ENCODE measurements at regions not wholly inside any gene's neighbourhood (a gene's known extent, or its start where the extent isn't known, plus 50 kb on each side); places are given as distances from the start of the nearest gene placed in this dataset.
"Not testable (repeated sequence)": the region's sequence is repeated elsewhere in the genome, so short reads cannot be mapped to it uniquely, and the experiment has no call there.

GRCh38 chr14:65981192-65981843 is 504.9 kb upstream of the CCDC196 start:
- no peaks in the 10 kb centered on the region for H3K9me3 ChIP-seq (ENCODE audit: control insufficient read depth in 2 of 3, low read length in 3 of 3)
- Mint-ChIP-seq H3K27ac (no peak overlapping the region), H3K27me3 (peaks cover 0 to 15% (median 0%) of the 10 kb centered on the region in 5 donors), H3K36me3 (peaks cover 5 to 8% (median 7%) of the 10 kb centered on the region in 5 donors), H3K4me3 (no peak overlapping the region), H3K4me1 (peaks cover 0 to 4% (median 3%) of the 10 kb centered on the region in 7 donors), H3K9me3 (peaks cover 0 to 26% (median 9%) of the 10 kb centered on the region in 11 donors)
- no peak for ATAC-seq
- no peak overlapping the region for H3K4me3 ChIP-seq (ENCODE audit: low read length)
- ChIA-PET CTCF (interaction anchor here (1.3 kb wide), 1 partner anchor 21 kb away, joined by 3 read pairs; no protein-coding TSS in a partner anchor), POLR2A (interaction anchor here (0.6 kb wide), 1 partner anchor 20 kb away, joined by 4 read pairs; no protein-coding TSS in a partner anchor)
- no peak overlapping the region for H3K27ac ChIP-seq (ENCODE audit: low read depth, low read length)
- no peaks in the 10 kb centered on the region for H3K36me3 ChIP-seq (ENCODE audit: control insufficient read depth in 2 of 3, insufficient read depth in 3 of 3, low read length in 3 of 3)
- no peaks in the 10 kb centered on the region for H3K4me1 ChIP-seq (ENCODE audit: control insufficient read depth in 2 of 2, insufficient read depth in 2 of 2, low read length in 2 of 2)
- intact Hi-C loops (cut with micrococcal nuclease) = no loop called here
- no peak for DNase-seq
- no peaks in the 10 kb centered on the region for H3K27me3 ChIP-seq (ENCODE audit: control insufficient read depth in 2 of 2, insufficient read depth in 2 of 2, low read length in 2 of 2)

DNA sequence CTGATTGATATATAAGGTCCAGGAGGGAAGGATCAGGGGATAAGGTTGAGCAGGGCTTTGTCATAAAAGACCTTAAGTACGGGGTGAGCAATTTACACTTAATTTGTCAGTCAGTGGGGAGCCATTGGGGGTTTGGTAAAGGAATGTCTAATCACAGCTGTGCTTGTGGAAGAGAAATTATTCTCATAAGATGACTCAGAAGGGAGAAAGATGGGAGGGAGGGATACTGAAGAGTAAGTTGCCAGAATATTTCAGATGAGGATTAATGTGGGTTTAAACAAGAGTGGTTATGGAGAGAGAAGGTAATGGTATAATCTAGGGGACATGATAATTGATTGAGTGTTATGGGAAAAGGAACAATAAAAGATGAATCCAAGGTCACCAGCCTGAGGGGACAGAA is 500.1 kb upstream of the CCDC196 start:
- Histone ChIP-seq H3K27ac (ENCODE audit: low read depth, low read length) (no peak overlapping the region), H3K4me1 (ENCODE audit: control insufficient read depth in 2 of 2, insufficient read depth in 2 of 2, low read length in 2 of 2) (no peaks in the 10 kb centered on the region), H3K36me3 (ENCODE audit: control insufficient read depth in 2 of 3, insufficient read depth in 3 of 3, low read length in 3 of 3) (no peaks in the 10 kb centered on the region), H3K27me3 (ENCODE audit: control insufficient read depth in 2 of 2, insufficient read depth in 2 of 2, low read length in 2 of 2) (no peaks in the 10 kb centered on the region), H3K4me3 (ENCODE audit: low read length) (no peak overlapping the region), H3K9me3 (ENCODE audit: control insufficient read depth in 2 of 3, low read length in 3 of 3) (no peaks in the 10 kb centered on the region)
- POLR2A ChIA-PET = interaction anchor here (0.7 kb wide), 1 partner anchor 8 kb away, joined by 3 read pairs; no protein-coding TSS in a partner anchor
- ATAC-seq (no peak), DNase-seq (no peak)
- Mint-ChIP-seq H3K9me3 (peaks cover 0 to 8% (median 0%) of the 10 kb centered on the region in 11 donors), H3K4me1 (peaks cover 0 to 7% (median 4%) of the 10 kb centered on the region in 7 donors), H3K27ac (no peak overlapping the region), H3K4me3 (no peak overlapping the region), H3K27me3 (peaks cover 0 to 15% (median 0%) of the 10 kb centered on the region in 5 donors), H3K36me3 (peaks cover 0 to 2% (median 0%) of the 10 kb centered on the region in 5 donors)
- intact Hi-C loops (cut with micrococcal nuclease) = no loop called here
- CTCF ChIA-PET = no interaction called here

DNA sequence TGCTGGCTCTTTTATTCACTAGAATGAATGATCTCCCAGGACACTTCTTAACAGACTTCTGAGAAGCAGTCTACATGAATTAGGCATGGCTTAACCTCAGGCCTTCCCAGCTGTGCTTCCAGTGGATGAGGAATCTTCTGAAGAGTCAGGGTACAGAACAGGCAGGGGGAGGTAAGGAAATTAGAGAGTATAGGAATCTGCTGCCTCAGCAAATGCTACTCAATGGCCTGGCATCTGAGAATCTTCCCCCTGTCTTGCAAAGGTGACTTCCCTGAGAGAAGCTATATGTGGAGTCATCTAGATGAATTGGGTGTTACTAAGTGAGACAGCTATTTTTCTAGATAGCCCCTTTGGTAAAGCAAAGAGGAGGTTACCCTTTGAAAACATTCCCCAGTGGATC is 496.2 kb upstream of the CCDC196 start:
- H3K36me3 ChIP-seq (ENCODE audit: control insufficient read depth in 2 of 3, insufficient read depth in 3 of 3, low read length in 3 of 3) = no peaks in the 10 kb centered on the region
- Mint-ChIP-seq H3K4me1 (peaks cover 15 to 37% (median 32%) of the 10 kb centered on the region in 7 donors), H3K36me3 (peaks cover 0 to 13% (median 0%) of the 10 kb centered on the region in 5 donors), H3K27me3 (peaks cover 0 to 13% (median 0%) of the 10 kb centered on the region in 5 donors), H3K9me3 (peaks cover 0 to 27% (median 0%) of the 10 kb centered on the region in 11 donors), H3K4me3 (no peak overlapping the region), H3K27ac (no peak overlapping the region)
- no peaks in the 10 kb centered on the region for H3K9me3 ChIP-seq (ENCODE audit: control insufficient read depth in 2 of 3, low read length in 3 of 3)
- H3K4me3 ChIP-seq (ENCODE audit: low read length) = no peak overlapping the region
- no peak for DNase-seq
- peaks cover 0 to 8% of the 10 kb centered on the region in 2 donors for H3K4me1 ChIP-seq (ENCODE audit: control insufficient read depth in 2 of 2, insufficient read depth in 2 of 2, low read length in 2 of 2)
- H3K27me3 ChIP-seq (ENCODE audit: control insufficient read depth in 2 of 2, insufficient read depth in 2 of 2, low read length in 2 of 2) = no peaks in the 10 kb centered on the region
- no peak overlapping the region for H3K27ac ChIP-seq (ENCODE audit: low read depth, low read length)
- POLR2A ChIA-PET = no interaction called here
- intact Hi-C loops (cut with micrococcal nuclease) = no loop called here
- no peak for ATAC-seq
- CTCF ChIA-PET = no interaction called here

DNA sequence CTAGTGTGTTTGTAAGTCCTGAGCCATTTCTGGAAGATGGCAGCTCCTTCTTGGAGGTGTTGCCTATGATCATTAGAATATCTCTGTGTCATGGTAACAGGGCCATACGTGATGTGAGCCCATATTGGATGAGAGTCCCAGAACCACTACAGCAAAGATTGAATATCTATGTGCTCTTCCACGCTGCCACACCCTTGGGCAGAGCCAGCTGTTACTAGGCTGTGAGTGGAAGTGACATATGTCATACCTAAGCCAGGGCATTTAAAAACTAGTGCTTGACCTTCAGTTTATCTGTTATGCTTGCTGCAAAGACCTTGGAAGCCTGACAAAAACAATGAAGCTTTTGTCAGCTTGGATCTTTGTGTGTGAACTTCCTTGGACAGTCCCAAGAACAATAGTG is 495.1 kb upstream of the CCDC196 start:
- no peaks in the 10 kb centered on the region for H3K9me3 ChIP-seq (ENCODE audit: control insufficient read depth in 2 of 3, low read length in 3 of 3)
- H3K4me1 ChIP-seq (ENCODE audit: control insufficient read depth in 2 of 2, insufficient read depth in 2 of 2, low read length in 2 of 2) = peaks cover 0 to 8% of the 10 kb centered on the region in 2 donors
- no peak overlapping the region for H3K4me3 Mint-ChIP-seq
- no peak for DNase-seq
- peaks cover 0 to 8% (median 0%) of the 10 kb centered on the region in 5 donors for H3K27me3 Mint-ChIP-seq
- peaks cover 16 to 37% (median 31%) of the 10 kb centered on the region in 7 donors for H3K4me1 Mint-ChIP-seq
- H3K27ac Mint-ChIP-seq = peak overlapping the region in 3 of 9 donors; percentile 7 to 62 (median 26)
- no peaks in the 10 kb centered on the region for H3K27me3 ChIP-seq (ENCODE audit: control insufficient read depth in 2 of 2, insufficient read depth in 2 of 2, low read length in 2 of 2)
- ChIA-PET POLR2A (no interaction called here), CTCF (interaction anchor here (0.8 kb wide), 1 partner anchor 245 kb away, joined by 4 read pairs; no protein-coding TSS in a partner anchor)
- H3K27ac ChIP-seq (ENCODE audit: low read depth, low read length) = no peak overlapping the region
- H3K36me3 Mint-ChIP-seq = peaks cover 0 to 13% (median 0%) of the 10 kb centered on the region in 5 donors
- intact Hi-C loops (cut with micrococcal nuclease) = no loop called here
- H3K4me3 ChIP-seq (ENCODE audit: low read length) = no peak overlapping the region
- peaks cover 0 to 23% (median 0%) of the 10 kb centered on the region in 11 donors for H3K9me3 Mint-ChIP-seq
- H3K36me3 ChIP-seq (ENCODE audit: control insufficient read depth in 2 of 3, insufficient read depth in 3 of 3, low read length in 3 of 3) = no peaks in the 10 kb centered on the region
- ATAC-seq = no peak

DNA sequence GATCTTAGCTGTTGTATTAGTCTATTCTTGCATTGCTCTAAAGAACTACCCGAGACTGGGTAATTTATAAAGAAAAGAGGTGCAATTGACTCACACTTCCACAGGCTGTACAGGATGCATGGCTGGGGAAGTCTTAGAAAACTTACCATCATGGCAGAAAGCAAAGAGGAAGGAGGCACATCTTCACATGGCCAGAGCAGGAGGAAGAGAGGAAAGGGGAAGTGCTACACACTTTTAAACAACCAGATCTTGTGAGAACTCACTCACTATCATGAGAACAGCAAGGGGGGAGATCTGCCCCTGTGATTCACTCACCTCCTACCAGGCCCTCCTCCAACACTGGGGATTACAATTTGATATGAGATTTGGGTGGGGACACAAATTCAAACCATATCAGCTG is 494.2 kb upstream of the CCDC196 start:
- peak overlapping the region in 4 of 9 donors; percentile 16 to 82 (median 41) for H3K27ac Mint-ChIP-seq
- H3K9me3 Mint-ChIP-seq = peaks cover 0 to 23% (median 0%) of the 10 kb centered on the region in 11 donors
- H3K4me3 ChIP-seq (ENCODE audit: low read length); CTCF ChIA-PET; H3K9me3 ChIP-seq (ENCODE audit: control insufficient read depth in 2 of 3, low read length in 3 of 3); H3K27ac ChIP-seq (ENCODE audit: low read depth, low read length); H3K36me3 ChIP-seq (ENCODE audit: control insufficient read depth in 2 of 3, insufficient read depth in 3 of 3, low read length in 3 of 3); intact Hi-C loops (cut with micrococcal nuclease); DNase-seq; H3K27me3 Mint-ChIP-seq; H3K27me3 ChIP-seq (ENCODE audit: control insufficient read depth in 2 of 2, insufficient read depth in 2 of 2, low read length in 2 of 2); ATAC-seq; H3K4me1 ChIP-seq (ENCODE audit: control insufficient read depth in 2 of 2, insufficient read depth in 2 of 2, low read length in 2 of 2): not testable (repeated sequence)
- peaks cover 14 to 32% (median 28%) of the 10 kb centered on the region in 7 donors for H3K4me1 Mint-ChIP-seq
- peak overlapping the region in 1 of 10 donors; percentile 27 for H3K4me3 Mint-ChIP-seq
- peaks cover 0 to 13% (median 0%) of the 10 kb centered on the region in 5 donors for H3K36me3 Mint-ChIP-seq
- POLR2A ChIA-PET = interaction anchor here (0.6 kb wide), 1 partner anchor 297 kb away, joined by 7 read pairs; no protein-coding TSS in a partner anchor

- Mint-ChIP-seq H3K4me1 (peaks cover 14 to 32% (median 28%) of the 10 kb centered on the region in 7 donors), H3K4me3 (peak overlapping the region in 3 of 10 donors; percentile 6 to 50 (median 46)), H3K9me3 (peaks cover 0 to 20% (median under 1%) of the 10 kb centered on the region in 11 donors), H3K27ac (peak overlapping the region in 6 of 9 donors; percentile 4 to 81 (median 30)), H3K27me3 (peaks cover 0 to 3% (median 0%) of the 10 kb centered on the region in 5 donors), H3K36me3 (peaks cover 0 to 13% (median 0%) of the 10 kb centered on the region in 5 donors)
- DNase-seq = no peak
- H3K4me1 ChIP-seq (ENCODE audit: control insufficient read depth in 2 of 2, insufficient read depth in 2 of 2, low read length in 2 of 2) = peaks cover 0 to 8% of the 10 kb centered on the region in 2 donors
- intact Hi-C loops (cut with micrococcal nuclease) = no loop called here
- no peak overlapping the region for H3K4me3 ChIP-seq (ENCODE audit: low read length)
- H3K9me3 ChIP-seq (ENCODE audit: control insufficient read depth in 2 of 3, low read length in 3 of 3) = no peaks in the 10 kb centered on the region
- ATAC-seq = no peak
- H3K27ac ChIP-seq (ENCODE audit: low read depth, low read length) = no peak overlapping the region
- ChIA-PET POLR2A (no interaction called here), CTCF (interaction anchor here (0.9 kb wide), 1 partner anchor 34 kb away, joined by 5 read pairs; no protein-coding TSS in a partner anchor)
- H3K27me3 ChIP-seq (ENCODE audit: control insufficient read depth in 2 of 2, insufficient read depth in 2 of 2, low read length in 2 of 2) = no peaks in the 10 kb centered on the region
- no peaks in the 10 kb centered on the region for H3K36me3 ChIP-seq (ENCODE audit: control insufficient read depth in 2 of 3, insufficient read depth in 3 of 3, low read length in 3 of 3)
Observed at GRCh38 chr14:65993103-65993502, 493.1 kb upstream of the CCDC196 start.

All from naive thymus-derived CD4-positive, alpha-beta T cell (primary cell).